ENCODE measurements at regions not wholly inside any gene's neighbourhood (a gene's known extent, or its start where the extent isn't known, plus 50 kb on each side); places are given as distances from the start of the nearest gene placed in this dataset.
"Not testable (repeated sequence)": the region's sequence is repeated elsewhere in the genome, so short reads cannot be mapped to it uniquely, and the experiment has no call there.

DNA sequence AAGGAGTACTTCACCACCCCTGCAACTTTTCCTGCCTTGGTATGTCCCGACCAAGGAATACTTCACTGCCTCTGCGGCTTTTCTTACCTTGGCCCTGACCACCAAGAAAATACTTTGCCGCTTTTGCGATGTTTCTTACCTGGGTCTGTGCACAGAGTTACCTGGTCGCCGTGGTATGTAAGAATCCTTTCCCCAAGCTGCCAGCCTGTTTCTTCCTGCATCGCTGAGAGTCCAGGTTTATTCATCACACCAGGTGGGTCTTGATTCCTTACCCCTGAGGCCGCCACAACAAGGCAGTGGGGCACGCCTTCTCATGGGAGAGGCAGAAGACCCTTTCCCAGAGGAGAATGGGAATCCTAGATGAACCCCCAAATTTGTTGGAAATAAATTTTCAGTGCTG lies 511.3 kb downstream of the EDEM1 start:
- Mint-ChIP-seq H3K27ac (ENCODE audit: unreplicated experiment) (no peak overlapping the region), H3K4me1 (ENCODE audit: low read depth, unreplicated experiment) (no peaks in the 10 kb centered on the region), H3K36me3 (ENCODE audit: low read depth, unreplicated experiment) (no peaks in the 10 kb centered on the region), H3K27me3 (ENCODE audit: low read depth, unreplicated experiment) (no peaks in the 10 kb centered on the region), H3K4me3 (ENCODE audit: unreplicated experiment) (no peak overlapping the region), H3K9me3 (ENCODE audit: unreplicated experiment) (peaks cover 5% of the 10 kb centered on the region)
- no peak overlapping the region for H3K4me3 ChIP-seq (ENCODE audit: insufficient read depth, low read depth, low read length)
- no peak for DNase-seq (ENCODE audit: low read depth)
- no peaks in the 10 kb centered on the region for H4K20me1 ChIP-seq (ENCODE audit: insufficient read depth, low read length)
- no peak overlapping the region for H3K4me2 ChIP-seq (ENCODE audit: low read length)
- H3K9ac ChIP-seq (ENCODE audit: low read length) = no peak overlapping the region
- no peaks in the 10 kb centered on the region for H3K36me3 ChIP-seq (ENCODE audit: insufficient read depth, low read length)
- no peak overlapping the region for H2AFZ ChIP-seq (ENCODE audit: low read depth, low read length)
- H3K9me3 ChIP-seq (ENCODE audit: insufficient read depth, low read depth, low read length) = no peaks in the 10 kb centered on the region
- H3K27me3 ChIP-seq (ENCODE audit: insufficient read depth, low read length) = no peaks in the 10 kb centered on the region
- TF ChIP-seq EZH2 (IDR thresholded peaks at IDR 0.05; ENCODE audit: insufficient read depth, low read length) = no peak
- TF ChIP-seq CTCF (IDR thresholded peaks at IDR 0.05; ENCODE audit: insufficient read depth, low read depth, low read length) = no peak
- no peak for FAIRE-seq
- no peaks in the 10 kb centered on the region for H3K4me1 ChIP-seq (ENCODE audit: insufficient read depth, low read length)
- H3K79me2 ChIP-seq (ENCODE audit: insufficient read depth, low read length) = no peaks in the 10 kb centered on the region
- H3K27ac ChIP-seq (ENCODE audit: low read depth, low read length) = no peak overlapping the region

- Mint-ChIP-seq H3K27me3 (ENCODE audit: low read depth, unreplicated experiment) (no peaks in the 10 kb centered on the region), H3K4me1 (ENCODE audit: low read depth, unreplicated experiment) (no peaks in the 10 kb centered on the region), H3K9me3 (ENCODE audit: unreplicated experiment) (peaks cover 5% of the 10 kb centered on the region), H3K4me3 (ENCODE audit: unreplicated experiment) (no peak overlapping the region), H3K27ac (ENCODE audit: unreplicated experiment) (no peak overlapping the region), H3K36me3 (ENCODE audit: low read depth, unreplicated experiment) (no peaks in the 10 kb centered on the region)
- Histone ChIP-seq H3K27ac (ENCODE audit: low read depth, low read length) (no peak overlapping the region), H3K9me3 (ENCODE audit: insufficient read depth, low read depth, low read length) (no peaks in the 10 kb centered on the region), H3K4me2 (ENCODE audit: low read length) (no peak overlapping the region), H3K4me3 (ENCODE audit: insufficient read depth, low read depth, low read length) (no peak overlapping the region), H3K27me3 (ENCODE audit: insufficient read depth, low read length) (no peaks in the 10 kb centered on the region), H3K79me2 (ENCODE audit: insufficient read depth, low read length) (no peaks in the 10 kb centered on the region), H3K9ac (ENCODE audit: low read length) (no peak overlapping the region), H2AFZ (ENCODE audit: low read depth, low read length) (no peak overlapping the region), H3K4me1 (ENCODE audit: insufficient read depth, low read length) (no peaks in the 10 kb centered on the region), H4K20me1 (ENCODE audit: insufficient read depth, low read length) (no peaks in the 10 kb centered on the region), H3K36me3 (ENCODE audit: insufficient read depth, low read length) (no peaks in the 10 kb centered on the region)
- TF ChIP-seq CTCF (IDR thresholded peaks at IDR 0.05; ENCODE audit: insufficient read depth, low read depth, low read length) = no peak
- no peak for TF ChIP-seq EZH2 (IDR thresholded peaks at IDR 0.05; ENCODE audit: insufficient read depth, low read length)
- no peak for DNase-seq (ENCODE audit: low read depth)
- FAIRE-seq = no peak
These were observed 511.8 kb downstream of the EDEM1 start for GRCh38 chr3:5699313-5699712.

- no peak overlapping the region for H3K4me3 ChIP-seq (ENCODE audit: insufficient read depth, low read depth, low read length)
- FAIRE-seq (no peak), DNase-seq (ENCODE audit: low read depth) (no peak)
- Mint-ChIP-seq H3K4me1 (ENCODE audit: low read depth, unreplicated experiment) (no peaks in the 10 kb centered on the region), H3K27ac (ENCODE audit: unreplicated experiment) (no peak overlapping the region), H3K27me3 (ENCODE audit: low read depth, unreplicated experiment) (no peaks in the 10 kb centered on the region), H3K4me3 (ENCODE audit: unreplicated experiment) (no peak overlapping the region), H3K36me3 (ENCODE audit: low read depth, unreplicated experiment) (no peaks in the 10 kb centered on the region), H3K9me3 (ENCODE audit: unreplicated experiment) (peaks cover 5% of the 10 kb centered on the region)
- H3K4me1 ChIP-seq (ENCODE audit: insufficient read depth, low read length) = no peaks in the 10 kb centered on the region
- no peak for TF ChIP-seq EZH2 (IDR thresholded peaks at IDR 0.05; ENCODE audit: insufficient read depth, low read length)
- no peak for TF ChIP-seq CTCF (IDR thresholded peaks at IDR 0.05; ENCODE audit: insufficient read depth, low read depth, low read length)
- no peaks in the 10 kb centered on the region for H3K9me3 ChIP-seq (ENCODE audit: insufficient read depth, low read depth, low read length)
- no peak overlapping the region for H2AFZ ChIP-seq (ENCODE audit: low read depth, low read length)
- no peaks in the 10 kb centered on the region for H3K36me3 ChIP-seq (ENCODE audit: insufficient read depth, low read length)
- H3K27me3 ChIP-seq (ENCODE audit: insufficient read depth, low read length) = no peaks in the 10 kb centered on the region
- H3K79me2 ChIP-seq (ENCODE audit: insufficient read depth, low read length) = no peaks in the 10 kb centered on the region
- no peak overlapping the region for H3K4me2 ChIP-seq (ENCODE audit: low read length)
- no peak overlapping the region for H3K27ac ChIP-seq (ENCODE audit: low read depth, low read length)
- no peak overlapping the region for H3K9ac ChIP-seq (ENCODE audit: low read length)
- H4K20me1 ChIP-seq (ENCODE audit: insufficient read depth, low read length) = no peaks in the 10 kb centered on the region
These were observed 512.3 kb downstream of the EDEM1 start for GRCh38 chr3:5699811-5700210.

DNA sequence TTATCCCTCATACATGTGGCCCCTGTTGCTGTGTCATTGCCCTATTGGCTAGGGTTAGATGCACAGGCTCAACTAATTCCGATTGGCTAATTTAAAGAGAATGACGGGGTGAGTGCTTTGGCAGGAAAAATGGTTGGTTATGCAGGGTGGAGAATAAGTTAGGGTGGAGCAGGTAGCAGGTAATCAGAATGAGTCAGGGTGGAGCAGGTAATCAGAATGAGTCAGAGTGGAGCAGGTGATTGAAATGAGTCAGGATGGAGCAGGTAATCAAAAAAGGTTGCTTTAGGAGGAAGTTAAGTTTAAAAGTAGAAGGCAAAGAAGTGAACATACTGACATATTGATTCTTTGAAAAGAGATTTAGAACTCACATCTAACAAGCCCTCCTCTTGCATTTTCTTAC lies 513.5 kb downstream of the EDEM1 start:
- not testable (repeated sequence) for H3K4me2 ChIP-seq (ENCODE audit: low read length); H3K36me3 Mint-ChIP-seq (ENCODE audit: low read depth, unreplicated experiment); H3K27ac ChIP-seq (ENCODE audit: low read depth, low read length); H3K4me1 Mint-ChIP-seq (ENCODE audit: low read depth, unreplicated experiment); H3K27ac Mint-ChIP-seq (ENCODE audit: unreplicated experiment); H4K20me1 ChIP-seq (ENCODE audit: insufficient read depth, low read length); H3K4me3 ChIP-seq (ENCODE audit: insufficient read depth, low read depth, low read length); H2AFZ ChIP-seq (ENCODE audit: low read depth, low read length); H3K4me3 Mint-ChIP-seq (ENCODE audit: unreplicated experiment); H3K36me3 ChIP-seq (ENCODE audit: insufficient read depth, low read length); H3K79me2 ChIP-seq (ENCODE audit: insufficient read depth, low read length); H3K4me1 ChIP-seq (ENCODE audit: insufficient read depth, low read length); H3K27me3 Mint-ChIP-seq (ENCODE audit: low read depth, unreplicated experiment); H3K9ac ChIP-seq (ENCODE audit: low read length); DNase-seq (ENCODE audit: low read depth); H3K9me3 ChIP-seq (ENCODE audit: insufficient read depth, low read depth, low read length); H3K27me3 ChIP-seq (ENCODE audit: insufficient read depth, low read length); H3K9me3 Mint-ChIP-seq (ENCODE audit: unreplicated experiment)
- peak; percentile 75 for FAIRE-seq
